ENCODE measurements at regions not wholly inside any gene's neighbourhood (a gene's known extent, or its start where the extent isn't known, plus 50 kb on each side); places are given as distances from the start of the nearest gene placed in this dataset.

- TF ChIP-seq ZFP30 (CRISPR knock-in tag; IDR thresholded peaks at IDR 0.05) (no peak), CREB5 (CRISPR knock-in tag; IDR thresholded peaks at IDR 0.05; ENCODE audit: low read depth) (no peak), ZNF8 (CRISPR knock-in tag; IDR thresholded peaks at IDR 0.05) (no peak)
Measured at GRCh38 chr12:19647806-19648556, 208.7 kb downstream of the AEBP2 start.

All from SK-N-SH treated with all-trans-retinoic acid at 6 μM for 48 hours (cell line).